Peyer's patch (tissue), 4 donors: ENCODE measurements at regions not wholly inside any gene's neighbourhood (a gene's known extent, or its start where the extent isn't known, plus 50 kb on each side); places are given as distances from the start of the nearest gene placed in this dataset.

Source experiments
- DNase-seq, 3 donors: peaks; one replicate each; pipeline ENCODE4 v3.0.0-alpha.2; 2017 to 2019
- H3K27ac ChIP-seq, 4 donors: fragments of 200-600 bp; sonication (generic); one replicate each; pipeline ENCODE4 v1.5.1; 2016 to 2019
- H3K27me3 ChIP-seq, 2 donors: fragments of 200-600 bp; sonication (generic); one replicate each; pipeline ENCODE4 v1.5.1; 2019
- H3K36me3 ChIP-seq, 3 donors: fragments of 200-600 bp; sonication (generic); one replicate each; pipeline ENCODE4 v1.5.1; 2016 to 2019
- H3K4me1 ChIP-seq, 4 donors: fragments of 200-600 bp; sonication (generic); one replicate each; pipeline ENCODE4 v1.5.1; 2016 to 2019
- H3K4me3 ChIP-seq, 4 donors: fragments of 200-600 bp; sonication (generic); 1 replicate in 3 of 4; 2 replicates in 1 of 4; pipeline ENCODE4 v1.5.1; 2016 to 2019; ENCODE audit warnings: mild to moderate bottlenecking in 1 of 4
- H3K9me3 ChIP-seq, 4 donors: fragments of 200-600 bp; sonication (generic); one replicate each; pipeline ENCODE4 v1.5.1; 2016 to 2019; ENCODE audit warnings: mild to moderate bottlenecking in 1 of 4
- POLR2A ChIP-seq, 2 donors: fragments of 450-650 bp; IDR thresholded peaks; one replicate each; pipeline ENCODE4 v1.5.1; 2017; ENCODE audit warnings: antibody characterized with exemption in 2 of 2, mild to moderate bottlenecking in 2 of 2, moderate library complexity in 2 of 2
- TF ChIP-seq, protein P1 (sequence below), 6 experiments: fragments of 450-650 bp in 4 of 6; fragments of 200-600 bp in 2 of 6; sonication (generic) in 1 of 6; IDR thresholded peaks; one replicate each; pipeline ENCODE4 v1.5.1; 2017 to 2019; ENCODE audit warnings: antibody characterized with exemption in 6 of 6, mild to moderate bottlenecking in 3 of 6, moderate library complexity in 1 of 6

DNA sequence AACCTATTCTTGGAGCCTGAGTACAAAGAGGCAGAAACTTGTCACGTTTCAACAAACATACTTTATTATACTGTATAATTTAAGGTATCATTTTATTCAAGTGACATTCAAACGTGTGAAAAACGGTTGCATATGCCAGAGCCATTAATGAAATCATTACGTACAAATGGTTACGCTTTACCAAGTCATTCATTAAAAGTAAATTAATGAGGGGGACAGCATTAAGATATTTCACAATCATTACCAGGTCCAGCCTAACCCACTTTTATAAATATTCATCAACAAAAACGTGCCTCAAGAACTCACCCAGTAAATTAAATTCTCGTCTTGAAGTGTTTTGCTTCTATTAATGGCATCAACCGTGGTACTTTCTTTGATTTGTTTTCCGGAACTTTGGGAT lies 253.0 kb downstream of the RPS24 start:
- DNase-seq = no peak
- no peaks in the 10 kb centered on the region for H3K9me3 ChIP-seq
- H3K4me3 ChIP-seq = no peak overlapping the region
- no peak for TF ChIP-seq POLR2A (IDR thresholded peaks at IDR 0.05)
- TF ChIP-seq, protein P1, sequence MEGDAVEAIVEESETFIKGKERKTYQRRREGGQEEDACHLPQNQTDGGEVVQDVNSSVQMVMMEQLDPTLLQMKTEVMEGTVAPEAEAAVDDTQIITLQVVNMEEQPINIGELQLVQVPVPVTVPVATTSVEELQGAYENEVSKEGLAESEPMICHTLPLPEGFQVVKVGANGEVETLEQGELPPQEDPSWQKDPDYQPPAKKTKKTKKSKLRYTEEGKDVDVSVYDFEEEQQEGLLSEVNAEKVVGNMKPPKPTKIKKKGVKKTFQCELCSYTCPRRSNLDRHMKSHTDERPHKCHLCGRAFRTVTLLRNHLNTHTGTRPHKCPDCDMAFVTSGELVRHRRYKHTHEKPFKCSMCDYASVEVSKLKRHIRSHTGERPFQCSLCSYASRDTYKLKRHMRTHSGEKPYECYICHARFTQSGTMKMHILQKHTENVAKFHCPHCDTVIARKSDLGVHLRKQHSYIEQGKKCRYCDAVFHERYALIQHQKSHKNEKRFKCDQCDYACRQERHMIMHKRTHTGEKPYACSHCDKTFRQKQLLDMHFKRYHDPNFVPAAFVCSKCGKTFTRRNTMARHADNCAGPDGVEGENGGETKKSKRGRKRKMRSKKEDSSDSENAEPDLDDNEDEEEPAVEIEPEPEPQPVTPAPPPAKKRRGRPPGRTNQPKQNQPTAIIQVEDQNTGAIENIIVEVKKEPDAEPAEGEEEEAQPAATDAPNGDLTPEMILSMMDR (IDR thresholded peaks at IDR 0.05) = no peak
- H3K27me3 ChIP-seq = no peaks in the 10 kb centered on the region
- no peaks in the 10 kb centered on the region for H3K36me3 ChIP-seq
- no peak overlapping the region for H3K27ac ChIP-seq
- no peaks in the 10 kb centered on the region for H3K4me1 ChIP-seq

DNA sequence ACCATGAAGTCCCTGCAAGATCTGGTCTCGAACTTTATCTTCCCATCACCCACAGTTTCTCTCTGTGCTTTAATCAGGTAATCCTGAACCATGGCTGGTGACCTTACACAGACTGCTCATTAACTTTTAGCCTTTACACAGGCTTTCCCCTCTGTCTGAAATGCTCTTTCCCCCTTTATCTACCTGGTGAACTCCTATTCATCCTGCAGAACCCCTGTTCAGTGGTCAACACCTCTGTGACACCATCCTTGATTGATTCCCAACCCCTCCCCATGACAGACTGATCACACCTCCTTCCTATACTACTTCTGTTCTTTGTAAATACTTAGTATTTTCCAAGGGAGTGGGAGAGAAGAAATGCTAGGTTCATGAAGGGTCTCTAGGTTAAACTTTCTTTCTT lies 254.0 kb downstream of the RPS24 start:
- TF ChIP-seq, protein P1 (IDR thresholded peaks at IDR 0.05) = no peak
- TF ChIP-seq POLR2A (IDR thresholded peaks at IDR 0.05) = no peak
- no peaks in the 10 kb centered on the region for H3K27me3 ChIP-seq
- H3K4me1 ChIP-seq = no peaks in the 10 kb centered on the region
- no peaks in the 10 kb centered on the region for H3K36me3 ChIP-seq
- no peaks in the 10 kb centered on the region for H3K9me3 ChIP-seq
- H3K27ac ChIP-seq = no peak overlapping the region
- no peak for DNase-seq
- no peak overlapping the region for H3K4me3 ChIP-seq

DNA sequence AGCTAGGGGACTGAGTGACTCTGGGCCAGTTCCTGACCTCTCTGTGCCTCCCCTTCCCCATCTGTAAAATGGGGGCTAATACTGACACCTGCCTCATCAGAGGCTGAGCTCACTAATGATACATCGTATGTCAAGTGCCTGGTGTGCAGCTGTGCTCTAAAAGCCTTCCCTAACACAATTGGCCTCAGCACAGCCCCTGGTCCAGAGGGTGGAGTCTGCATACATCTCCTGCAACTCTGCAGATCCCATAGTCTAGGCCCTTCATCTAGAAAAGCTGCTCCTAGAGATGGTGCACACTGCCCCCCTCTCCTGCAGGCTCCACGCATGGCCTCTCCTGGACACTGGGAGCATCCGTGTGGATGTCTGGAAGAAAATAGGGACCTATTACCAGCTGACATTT lies 255.0 kb downstream of the RPS24 start:
- H3K9me3 ChIP-seq = no peaks in the 10 kb centered on the region
- TF ChIP-seq, protein P1 (IDR thresholded peaks at IDR 0.05) = no peak
- TF ChIP-seq POLR2A (IDR thresholded peaks at IDR 0.05) = no peak
- no peak for DNase-seq
- no peaks in the 10 kb centered on the region for H3K36me3 ChIP-seq
- no peak overlapping the region for H3K27ac ChIP-seq
- H3K4me1 ChIP-seq = no peaks in the 10 kb centered on the region
- H3K4me3 ChIP-seq = no peak overlapping the region
- no peaks in the 10 kb centered on the region for H3K27me3 ChIP-seq

DNA sequence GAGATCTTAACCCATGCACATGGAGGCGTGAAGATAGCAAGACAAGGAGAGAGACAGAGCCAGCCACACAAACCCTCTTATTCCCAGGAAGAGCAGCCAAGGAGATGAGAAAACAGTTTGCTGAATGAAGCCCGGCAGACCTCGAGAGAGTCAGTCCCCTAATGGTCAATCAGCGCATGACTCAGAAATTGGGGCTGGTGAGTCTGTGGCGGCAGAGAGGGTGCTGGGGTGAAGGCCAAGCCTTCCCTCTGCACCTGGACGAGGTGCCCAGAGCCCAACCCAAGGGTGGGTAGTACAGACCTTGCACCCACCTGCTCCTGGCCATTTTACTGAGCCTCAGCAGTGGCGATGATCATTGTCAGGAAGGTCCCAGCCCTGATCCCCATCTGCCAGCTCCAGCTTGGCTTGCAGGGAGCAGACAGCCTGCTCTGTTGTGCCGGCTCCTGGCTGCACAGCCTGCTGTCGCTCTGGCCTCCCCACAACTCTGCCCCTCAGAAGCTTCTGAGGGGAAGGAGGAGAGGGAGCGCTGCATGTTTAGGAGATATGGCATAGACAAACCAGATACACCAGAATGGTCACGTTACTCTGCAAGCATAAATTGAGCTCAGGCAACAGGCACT lies 256.6 kb downstream of the RPS24 start:
- TF ChIP-seq POLR2A (IDR thresholded peaks at IDR 0.05) = no peak
- TF ChIP-seq, protein P1 (IDR thresholded peaks at IDR 0.05) = no peak
- Histone ChIP-seq H3K36me3 (no peaks in the 10 kb centered on the region), H3K27ac (no peak overlapping the region), H3K4me1 (no peaks in the 10 kb centered on the region), H3K4me3 (no peak overlapping the region), H3K27me3 (no peaks in the 10 kb centered on the region), H3K9me3 (no peaks in the 10 kb centered on the region)
- no peak for DNase-seq

DNA sequence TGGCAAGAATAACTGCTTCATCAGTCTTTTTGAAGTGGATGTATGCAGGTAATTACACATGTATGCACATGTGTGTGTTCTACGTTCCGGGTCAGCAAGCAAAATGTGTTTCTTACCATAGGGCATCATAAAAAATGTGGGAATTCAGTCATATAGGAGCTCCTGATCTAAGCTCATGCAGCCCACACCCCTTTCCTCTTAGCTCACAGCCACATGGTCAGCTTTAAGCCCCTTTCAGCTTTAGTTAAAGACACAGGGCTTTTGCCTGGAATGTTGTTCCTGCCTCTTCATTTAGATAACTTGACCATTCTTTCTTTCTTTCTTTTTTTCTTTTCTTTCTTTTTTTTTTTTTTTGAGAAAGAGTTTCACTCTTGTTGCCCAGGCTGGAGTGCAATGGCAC lies 258.1 kb downstream of the RPS24 start:
- DNase-seq = no peak
- TF ChIP-seq POLR2A (IDR thresholded peaks at IDR 0.05) = no peak
- TF ChIP-seq, protein P1 (IDR thresholded peaks at IDR 0.05) = no peak
- no peaks in the 10 kb centered on the region for H3K4me1 ChIP-seq

More for the DNA sequence above, 258.1 kb downstream of the RPS24 start:
- H3K27ac ChIP-seq = no peak overlapping the region
- H3K36me3 ChIP-seq = no peaks in the 10 kb centered on the region
- no peaks in the 10 kb centered on the region for H3K27me3 ChIP-seq
- no peaks in the 10 kb centered on the region for H3K9me3 ChIP-seq
- no peak overlapping the region for H3K4me3 ChIP-seq
